ENCODE measurements at regions not wholly inside any gene's neighbourhood (a gene's known extent, or its start where the extent isn't known, plus 50 kb on each side); places are given as distances from the start of the nearest gene placed in this dataset.

GRCh38 chr12:47020211-47020821 lies 59.1 kb upstream of the PCED1B start:
- TF ChIP-seq CTCF (conservative IDR thresholded peaks at IDR 0.05; ENCODE audit: low read depth, low read length) (no peak), EZH2 (IDR thresholded peaks at IDR 0.05; ENCODE audit: low read length, unreplicated experiment) (no peak), EZH2phosphoT487 (IDR thresholded peaks at IDR 0.05; ENCODE audit: borderline replicate concordance, low read length) (no peak)

Data from PC-3 (cell line).